ENCODE measurements at regions not wholly inside any gene's neighbourhood (a gene's known extent, or its start where the extent isn't known, plus 50 kb on each side); places are given as distances from the start of the nearest gene placed in this dataset.

- TF ChIP-seq POLR2AphosphoS5 (IDR thresholded peaks at IDR 0.05) (no peak), CTCF (IDR thresholded peaks at IDR 0.05) (no peak)
These were observed 305.0 kb upstream of the POU3F2 start for GRCh38 chr6:98529364-98529763.
